HEK293 (cell line): ENCODE measurements at regions not wholly inside any gene's neighbourhood (a gene's known extent, or its start where the extent isn't known, plus 50 kb on each side); places are given as distances from the start of the nearest gene placed in this dataset.

ENCODE experiments used
- CTCF ChIA-PET: fragments of 350-600 bp; formaldehyde crosslinking; extraction: SDS; loops from one replicate; lab custom pipeline; 2021; ENCODE audit warnings: antibody characterized with exemption; lab: Yijun Ruan, JAX
- POLR2A ChIA-PET: fragments of 300-600 bp; formaldehyde crosslinking; extraction: SDS; loops from one replicate; lab custom pipeline; 2020; ENCODE audit warnings: antibody characterized with exemption, inconsistent platforms; lab: Yijun Ruan, JAX
- H3K27ac ChIP-seq: fragments of 200-500 bp; sonication (Bioruptor generic); 2 replicates; pipeline ENCODE4 v1.5.1; 2014; ENCODE audit warnings: low read depth, low read length, control low read depth, inconsistent platforms; ENCODE audit errors: extremely low read depth
- H3K36me3 ChIP-seq, 2 experiments: fragments of 200-500 bp in 1 of 2; sonication (Bioruptor generic) in 1 of 2; 1 replicate in 1 of 2; 2 replicates in 1 of 2; pipeline ENCODE4 v1.5.1; 2014 to 2017; ENCODE audit warnings: inconsistent platforms in 2 of 2, low read length in 2 of 2; ENCODE audit not compliant: control insufficient read depth in 2 of 2, insufficient read depth in 1 of 2
- H3K4me1 ChIP-seq: fragments of 200-500 bp; sonication (Bioruptor generic); 2 replicates; pipeline ENCODE4 v1.5.1; 2014; ENCODE audit warnings: mild to moderate bottlenecking, low read length, inconsistent platforms; ENCODE audit not compliant: control insufficient read depth, insufficient read depth
- H3K4me3 ChIP-seq: 2 replicates; pipeline ENCODE4 v1.5.1; 2011; ENCODE audit warnings: low read depth, mild to moderate bottlenecking, control low read depth, low read length, moderate library complexity
- H3K9me3 ChIP-seq: fragments of 200-500 bp; sonication (Bioruptor generic); 2 replicates; pipeline ENCODE4 v1.5.1; 2014; ENCODE audit warnings: low read depth, low read length, inconsistent platforms; ENCODE audit not compliant: control insufficient read depth, insufficient read depth
- EGR2 ChIP-seq: fragments of 450-650 bp; formaldehyde crosslinking; IDR thresholded peaks from 2 replicates; pipeline ENCODE4 v1.5.1; 2016; ENCODE audit warnings: low read depth, missing biosample characterization, missing genetic modification characterization
- GLI4 ChIP-seq: fragments of 450-650 bp; formaldehyde crosslinking; IDR thresholded peaks from 2 replicates; pipeline ENCODE4 v1.5.1; 2016; ENCODE audit warnings: missing biosample characterization, missing genetic modification characterization
- KLF10 ChIP-seq: fragments of 450-650 bp; IDR thresholded peaks from 2 replicates; pipeline ENCODE4 v1.5.1; 2018; ENCODE audit warnings: missing biosample characterization, mild to moderate bottlenecking, missing genetic modification characterization
- KLF16 ChIP-seq: fragments of 450-650 bp; formaldehyde crosslinking; IDR thresholded peaks from 2 replicates; pipeline ENCODE4 v1.5.1; 2017; ENCODE audit warnings: missing biosample characterization, missing genetic modification characterization
- SP3 ChIP-seq: fragments of 450-650 bp; formaldehyde crosslinking; IDR thresholded peaks from 2 replicates; pipeline ENCODE4 v1.5.1; 2016; ENCODE audit warnings: missing biosample characterization, missing genetic modification characterization
- ZFP3 ChIP-seq: fragments of 450-650 bp; formaldehyde crosslinking; IDR thresholded peaks from 2 replicates; pipeline ENCODE4 v1.5.1; 2016; ENCODE audit warnings: low read depth, missing biosample characterization, missing genetic modification characterization
- ZNF112 ChIP-seq: fragments of 450-650 bp; formaldehyde crosslinking; IDR thresholded peaks from 2 replicates; pipeline ENCODE4 v1.5.0; 2017; ENCODE audit warnings: missing biosample characterization, missing genetic modification characterization
- ZNF114 ChIP-seq: fragments of 450-650 bp; formaldehyde crosslinking; IDR thresholded peaks from 2 replicates; pipeline ENCODE4 v1.5.0; 2017; ENCODE audit warnings: missing biosample characterization, missing genetic modification characterization
- ZNF121 ChIP-seq: fragments of 450-650 bp; formaldehyde crosslinking; IDR thresholded peaks from 2 replicates; pipeline ENCODE4 v1.5.1; 2016; ENCODE audit warnings: missing biosample characterization, missing genetic modification characterization
- ZNF140 ChIP-seq: fragments of 450-650 bp; formaldehyde crosslinking; IDR thresholded peaks from 2 replicates; pipeline ENCODE4 v1.5.1; 2016; ENCODE audit warnings: missing biosample characterization, missing genetic modification characterization
- ZNF169 ChIP-seq: fragments of 450-650 bp; formaldehyde crosslinking; IDR thresholded peaks from 2 replicates; pipeline ENCODE4 v1.5.1; 2016; ENCODE audit warnings: missing biosample characterization, missing genetic modification characterization
- ZNF223 ChIP-seq: fragments of 450-650 bp; formaldehyde crosslinking; IDR thresholded peaks from 2 replicates; pipeline ENCODE4 v1.5.1; 2016; ENCODE audit warnings: missing biosample characterization, missing genetic modification characterization
- ZNF280C ChIP-seq: fragments of 450-650 bp; formaldehyde crosslinking; IDR thresholded peaks from 2 replicates; pipeline ENCODE4 v1.5.1; 2016; ENCODE audit warnings: missing biosample characterization, missing genetic modification characterization
- ZNF311 ChIP-seq: fragments of 450-650 bp; formaldehyde crosslinking; IDR thresholded peaks from 2 replicates; pipeline ENCODE4 v1.5.1; 2017; ENCODE audit warnings: missing biosample characterization, missing genetic modification characterization, borderline replicate concordance
- ZNF394 ChIP-seq: fragments of 450-650 bp; formaldehyde crosslinking; IDR thresholded peaks from 2 replicates; pipeline ENCODE4 v1.5.1; 2016; ENCODE audit warnings: missing biosample characterization, missing genetic modification characterization, mild to moderate bottlenecking, moderate library complexity, borderline replicate concordance
- ZNF433 ChIP-seq: fragments of 450-650 bp; formaldehyde crosslinking; IDR thresholded peaks from 2 replicates; pipeline ENCODE4 v1.5.1; 2016; ENCODE audit warnings: missing biosample characterization, missing genetic modification characterization, low read depth
- ZNF473 ChIP-seq: fragments of 450-650 bp; formaldehyde crosslinking; IDR thresholded peaks from 2 replicates; pipeline ENCODE4 v1.5.1; 2017; ENCODE audit warnings: missing biosample characterization, missing genetic modification characterization
- ZNF48 ChIP-seq: fragments of 450-650 bp; formaldehyde crosslinking; IDR thresholded peaks from 2 replicates; pipeline ENCODE4 v1.5.1; 2016; ENCODE audit warnings: missing biosample characterization, missing genetic modification characterization
- ZNF544 ChIP-seq: fragments of 450-650 bp; formaldehyde crosslinking; IDR thresholded peaks from 2 replicates; pipeline ENCODE4 v1.5.0; 2017; ENCODE audit warnings: missing biosample characterization, missing genetic modification characterization
- ZNF548 ChIP-seq: fragments of 450-650 bp; formaldehyde crosslinking; IDR thresholded peaks from 2 replicates; pipeline ENCODE4 v1.5.1; 2016; ENCODE audit warnings: missing biosample characterization, missing genetic modification characterization
- ZNF596 ChIP-seq: fragments of 450-650 bp; IDR thresholded peaks from 2 replicates; pipeline ENCODE4 v1.5.0; 2018; ENCODE audit warnings: missing biosample characterization, mild to moderate bottlenecking, missing genetic modification characterization, moderate library complexity
- ZNF600 ChIP-seq: fragments of 450-650 bp; formaldehyde crosslinking; IDR thresholded peaks from 2 replicates; pipeline ENCODE4 v1.5.1; 2016; ENCODE audit warnings: missing biosample characterization, missing genetic modification characterization
- ZNF645 ChIP-seq: fragments of 450-650 bp; formaldehyde crosslinking; IDR thresholded peaks from 2 replicates; pipeline ENCODE4; 2016; ENCODE audit warnings: missing biosample characterization, missing genetic modification characterization
- ZNF654 ChIP-seq: fragments of 450-650 bp; formaldehyde crosslinking; IDR thresholded peaks from 2 replicates; pipeline ENCODE4 v1.5.1; 2016; ENCODE audit warnings: low read depth, missing biosample characterization, missing genetic modification characterization
- ZNF658 ChIP-seq: fragments of 450-650 bp; formaldehyde crosslinking; IDR thresholded peaks from 2 replicates; pipeline ENCODE4; 2016; ENCODE audit warnings: missing biosample characterization, missing genetic modification characterization
- ZNF747 ChIP-seq: fragments of 450-650 bp; formaldehyde crosslinking; IDR thresholded peaks from 2 replicates; pipeline ENCODE4 v1.5.1; 2016; ENCODE audit warnings: missing biosample characterization, missing genetic modification characterization
- ZNF776 ChIP-seq: fragments of 450-650 bp; formaldehyde crosslinking; IDR thresholded peaks from 2 replicates; pipeline ENCODE4 v1.5.0; 2017; ENCODE audit warnings: missing biosample characterization, missing genetic modification characterization, borderline replicate concordance
- ZSCAN5A ChIP-seq: fragments of 450-650 bp; formaldehyde crosslinking; IDR thresholded peaks from 2 replicates; pipeline ENCODE4 v1.5.1; 2016; ENCODE audit warnings: missing biosample characterization, missing genetic modification characterization

GRCh38 chr21:41589131-41589530 lies 81.2 kb upstream of the TMPRSS2 start (continued):
- TF ChIP-seq ZNF645 (tag by site-specific recombination) (no peak), ZNF600 (tag by site-specific recombination) (no peak), ZNF223 (tag by site-specific recombination) (no peak), ZNF394 (tag by site-specific recombination) (no peak), ZNF114 (tag by site-specific recombination) (no peak), SP3 (tag by site-specific recombination) (no peak), ZNF596 (tag by site-specific recombination) (no peak), ZNF121 (tag by site-specific recombination) (no peak), ZNF280C (tag by site-specific recombination) (no peak), ZNF658 (tag by site-specific recombination) (no peak)

GRCh38 chr21:41585199-41585994 lies 77.4 kb upstream of the TMPRSS2 start:
- Histone ChIP-seq H3K4me3 (no peak overlapping the region), H3K27ac (no peak overlapping the region), H3K9me3 (no peaks in the 10 kb centered on the region), H3K36me3 (no peaks in the 10 kb centered on the region; a peak in 1 of 3 replicates), H3K4me1 (no peaks in the 10 kb centered on the region)
- POLR2A ChIA-PET, result no interaction called here
- TF ChIP-seq ZNF48 (tag by site-specific recombination) (0 out of 2 replicates have a peak, but pooled peaks have one; percentile 23), ZNF433 (tag by site-specific recombination) (no peak), KLF10 (tag by site-specific recombination) (no peak), ZNF747 (peak; percentile 16; the same call in 1 of the 2 replicates), GLI4 (tag by site-specific recombination) (peak; percentile 20; the same call in 1 of the 2 replicates), ZNF548 (tag by site-specific recombination) (0 out of 2 replicates have a peak, but pooled peaks have one; percentile 38), ZNF544 (peak; percentile 73; the same call in 1 of the 2 replicates), KLF16 (tag by site-specific recombination) (no peak), ZSCAN5A (tag by site-specific recombination) (peak; percentile 55; the same call in 1 of the 2 replicates), ZNF311 (tag by site-specific recombination) (peak; percentile 16; the same call in 1 of the 2 replicates), ZNF112 (tag by site-specific recombination) (peak; percentile 38; the same call in 1 of the 2 replicates), ZNF140 (tag by site-specific recombination) (0 out of 2 replicates have a peak, but pooled peaks have one; percentile 16), ZNF776 (peak; percentile 81), EGR2 (tag by site-specific recombination) (peak; percentile 21; the same call in 1 of the 2 replicates), ZNF169 (tag by site-specific recombination) (0 out of 2 replicates have a peak, but pooled peaks have one; percentile 35), ZNF654 (no peak), ZNF473 (peak; percentile 65; the same call in 1 of the 2 replicates), ZFP3 (0 out of 2 replicates have a peak, but pooled peaks have one; percentile 15)
- CTCF ChIA-PET, result interaction anchor here (0.7 kb wide), 1 partner anchor 502 kb away, joined by 3 read pairs; no protein-coding TSS in a partner anchor
